NCI-H1930 (cell line): ENCODE measurements at regions not wholly inside any gene's neighbourhood (a gene's known extent, or its start where the extent isn't known, plus 50 kb on each side); places are given as distances from the start of the nearest gene placed in this dataset.
"Not testable (repeated sequence)": the region's sequence is repeated elsewhere in the genome, so short reads cannot be mapped to it uniquely, and the experiment has no call there.

Experiments used
- DNase-seq, 2 experiments: peaks; one replicate each; lab custom pipeline; 2025; lab: John Stamatoyannopoulos, UW

- no peak for DNase-seq
Observed at GRCh38 chr3:5694266-5694665, 506.8 kb downstream of the EDEM1 start.

GRCh38 chr3:5698851-5699250 is 511.3 kb downstream of the EDEM1 start:
- DNase-seq, result no peak

GRCh38 chr3:5699313-5699712 is 511.8 kb downstream of the EDEM1 start:
- no peak for DNase-seq

- DNase-seq, result no peak
Observed at GRCh38 chr3:5699811-5700210, 512.3 kb downstream of the EDEM1 start.

- DNase-seq, result not testable (repeated sequence)
Observed at GRCh38 chr3:5701005-5701404, 513.5 kb downstream of the EDEM1 start.

- DNase-seq, result no peak
Observed at GRCh38 chr3:5707794-5708193, 520.3 kb downstream of the EDEM1 start.

GRCh38 chr3:5709714-5710113 is 522.2 kb downstream of the EDEM1 start:
- DNase-seq, result no peak

- DNase-seq, result no peak
Observed at GRCh38 chr3:5710718-5711117, 523.2 kb downstream of the EDEM1 start.

- no peak for DNase-seq
Observed at GRCh38 chr3:5717254-5717653, 529.7 kb downstream of the EDEM1 start.

GRCh38 chr3:5719668-5720067 is 532.2 kb downstream of the EDEM1 start:
- not testable (repeated sequence) for DNase-seq

GRCh38 chr3:5725801-5726200 is 538.3 kb downstream of the EDEM1 start:
- DNase-seq, result no peak

GRCh38 chr3:5726621-5727020 is 539.1 kb downstream of the EDEM1 start:
- DNase-seq, result no peak

GRCh38 chr3:5727743-5728484 is 540.4 kb downstream of the EDEM1 start:
- DNase-seq, result no peak

GRCh38 chr3:5729852-5730251 is 542.3 kb downstream of the EDEM1 start:
- no peak for DNase-seq

- no peak for DNase-seq
Observed at GRCh38 chr3:5731100-5731499, 543.6 kb downstream of the EDEM1 start.

- DNase-seq, result no peak
Observed at GRCh38 chr3:5732081-5732480, 544.6 kb downstream of the EDEM1 start.

- DNase-seq, result no peak
Observed at GRCh38 chr3:5733995-5734394, 546.5 kb downstream of the EDEM1 start.

- DNase-seq, result no peak
Observed at GRCh38 chr3:5735896-5736295, 548.4 kb downstream of the EDEM1 start.

GRCh38 chr3:5739299-5739935 is 551.9 kb downstream of the EDEM1 start:
- DNase-seq, result no peak

- DNase-seq, result no peak
Observed at GRCh38 chr3:5739949-5740348, 552.4 kb downstream of the EDEM1 start.

GRCh38 chr3:5741017-5741416 is 553.5 kb downstream of the EDEM1 start:
- no peak for DNase-seq

GRCh38 chr3:5750091-5750490 is 562.6 kb downstream of the EDEM1 start:
- DNase-seq, result no peak

GRCh38 chr3:5750874-5751640 is 563.5 kb downstream of the EDEM1 start:
- no peak for DNase-seq
